OCI-LY1 (cell line): ENCODE measurements at regions not wholly inside any gene's neighbourhood (a gene's known extent, or its start where the extent isn't known, plus 50 kb on each side); places are given as distances from the start of the nearest gene placed in this dataset.
A peak's percentile ranks its signal among the peaks of the same experiment; 100 is the strongest.

ENCODE experiments used
- H2AFZ ChIP-seq: fragments of 200-600 bp; sonication (generic), shearing (Covaris generic); 2 replicates; pipeline ENCODE4 v1.6.0; 2014; ENCODE audit warnings: antibody characterized with exemption, mild to moderate bottlenecking, low read length
- H3F3A ChIP-seq: fragments of 200-600 bp; sonication (generic), shearing (Covaris generic); 2 replicates; pipeline ENCODE4 v1.6.0; 2014; ENCODE audit warnings: mild to moderate bottlenecking, antibody characterized with exemption, low read length, moderate library complexity; ENCODE audit not compliant: insufficient read depth
- H3K27ac ChIP-seq: fragments of 200-600 bp; sonication (generic); 2 replicates; pipeline ENCODE4 v1.5.1; 2014; ENCODE audit warnings: low read length, mixed run types, mild to moderate bottlenecking, low read depth; ENCODE audit not compliant: poor library complexity, severe bottlenecking
- H3K27me3 ChIP-seq: fragments of 200-600 bp; sonication (generic); 2 replicates; pipeline ENCODE4 v1.6.0; 2014; ENCODE audit warnings: antibody characterized with exemption, mild to moderate bottlenecking, low read length, moderate library complexity; ENCODE audit not compliant: insufficient read depth
- H3K36me3 ChIP-seq: fragments of 200-600 bp; sonication (generic); 2 replicates; pipeline ENCODE4 v1.6.1; 2014; ENCODE audit warnings: mild to moderate bottlenecking, antibody characterized with exemption, low read length, moderate library complexity, mixed read lengths; ENCODE audit not compliant: insufficient read depth
- H3K4me1 ChIP-seq: fragments of 200-600 bp; sonication (generic); 2 replicates; pipeline ENCODE4 v1.5.1; 2014; ENCODE audit warnings: mild to moderate bottlenecking, low read length, moderate library complexity; ENCODE audit not compliant: insufficient read depth, severe bottlenecking
- H3K4me2 ChIP-seq: fragments of 200-600 bp; sonication (generic), shearing (Covaris generic); 2 replicates; pipeline ENCODE4 v1.6.1; 2014; ENCODE audit warnings: low read length
- H3K4me3 ChIP-seq: fragments of 200-600 bp; sonication (generic); 2 replicates; pipeline ENCODE4 v1.5.1; 2014; ENCODE audit warnings: low read length, low read depth, mild to moderate bottlenecking, mixed read lengths; ENCODE audit not compliant: poor library complexity, severe bottlenecking
- H3K79me2 ChIP-seq: fragments of 200-600 bp; shearing (Covaris generic); 2 replicates; pipeline ENCODE4 v1.6.1; 2016; ENCODE audit warnings: mixed run types, low read length, mixed read lengths; ENCODE audit not compliant: insufficient read depth
- H3K9ac ChIP-seq: fragments of 200-600 bp; sonication (generic), shearing (Covaris generic); 2 replicates; pipeline ENCODE4 v1.6.1; 2014; ENCODE audit warnings: mild to moderate bottlenecking, low read length, mixed read lengths
- H3K9me2 ChIP-seq: fragments of 200-600 bp; sonication (generic), shearing (Covaris generic); 2 replicates; pipeline ENCODE4 v1.6.1; 2014; ENCODE audit warnings: low read depth, mild to moderate bottlenecking, low read length, mixed read lengths
- H3K9me3 ChIP-seq: fragments of 200-600 bp; shearing (Covaris generic); 2 replicates; pipeline ENCODE4 v1.6.1; 2014; ENCODE audit warnings: low read length, mixed read lengths
- H4K20me1 ChIP-seq: fragments of 200-600 bp; sonication (generic), shearing (Covaris generic); 2 replicates; pipeline ENCODE4 v1.6.0; 2016; ENCODE audit warnings: mild to moderate bottlenecking, low read length; ENCODE audit not compliant: insufficient read depth
- EZH2 ChIP-seq: fragments of 200-600 bp; sonication (generic), shearing (Covaris generic); IDR thresholded peaks from 2 replicates; pipeline ENCODE4 v1.8.0; 2017; ENCODE audit warnings: borderline replicate concordance, mixed run types, mild to moderate bottlenecking, antibody characterized with exemption, low read length, moderate library complexity, mixed read lengths
- TF ChIP-seq, protein P1 (sequence below): fragments of 200-600 bp; sonication (generic), shearing (Covaris generic); IDR thresholded peaks from 2 replicates; pipeline ENCODE4 v1.5.1; 2017; ENCODE audit warnings: mild to moderate bottlenecking, antibody characterized with exemption, low read length, moderate library complexity, mixed read lengths

DNA sequence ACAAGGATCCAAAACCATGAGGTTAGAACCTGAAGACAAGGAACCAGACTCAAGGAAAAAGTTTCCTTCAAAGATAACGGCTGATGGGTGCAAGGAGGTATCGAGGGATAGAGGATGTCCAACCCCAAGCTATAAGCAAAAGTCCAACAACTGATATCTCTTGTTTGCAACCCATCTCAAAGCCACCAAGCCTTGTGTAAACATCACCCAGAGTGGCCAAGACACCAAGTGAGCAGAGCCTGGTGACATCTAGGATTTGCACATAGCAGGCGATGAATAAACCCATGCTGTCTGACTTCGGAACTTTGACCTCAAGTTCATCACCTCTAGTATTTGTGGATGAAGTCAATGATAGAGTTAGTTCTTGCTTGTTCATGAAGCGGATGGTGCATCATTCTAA is 180.7 kb downstream of the ETS2 start:
- H3K4me1 ChIP-seq: peaks cover 41% of the 10 kb centered on the region
- no peaks in the 10 kb centered on the region for H3K9me2 ChIP-seq
- H3K4me3 ChIP-seq: no peak overlapping the region
- no peaks in the 10 kb centered on the region for H3K9me3 ChIP-seq
- TF ChIP-seq EZH2: no peak
- TF ChIP-seq, protein P1, sequence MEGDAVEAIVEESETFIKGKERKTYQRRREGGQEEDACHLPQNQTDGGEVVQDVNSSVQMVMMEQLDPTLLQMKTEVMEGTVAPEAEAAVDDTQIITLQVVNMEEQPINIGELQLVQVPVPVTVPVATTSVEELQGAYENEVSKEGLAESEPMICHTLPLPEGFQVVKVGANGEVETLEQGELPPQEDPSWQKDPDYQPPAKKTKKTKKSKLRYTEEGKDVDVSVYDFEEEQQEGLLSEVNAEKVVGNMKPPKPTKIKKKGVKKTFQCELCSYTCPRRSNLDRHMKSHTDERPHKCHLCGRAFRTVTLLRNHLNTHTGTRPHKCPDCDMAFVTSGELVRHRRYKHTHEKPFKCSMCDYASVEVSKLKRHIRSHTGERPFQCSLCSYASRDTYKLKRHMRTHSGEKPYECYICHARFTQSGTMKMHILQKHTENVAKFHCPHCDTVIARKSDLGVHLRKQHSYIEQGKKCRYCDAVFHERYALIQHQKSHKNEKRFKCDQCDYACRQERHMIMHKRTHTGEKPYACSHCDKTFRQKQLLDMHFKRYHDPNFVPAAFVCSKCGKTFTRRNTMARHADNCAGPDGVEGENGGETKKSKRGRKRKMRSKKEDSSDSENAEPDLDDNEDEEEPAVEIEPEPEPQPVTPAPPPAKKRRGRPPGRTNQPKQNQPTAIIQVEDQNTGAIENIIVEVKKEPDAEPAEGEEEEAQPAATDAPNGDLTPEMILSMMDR: no peak
- no peaks in the 10 kb centered on the region for H4K20me1 ChIP-seq
- no peaks in the 10 kb centered on the region for H3K36me3 ChIP-seq
- H2AFZ ChIP-seq: no peak overlapping the region
- H3K27ac ChIP-seq: no peak overlapping the region
- H3K9ac ChIP-seq: no peak overlapping the region
- no peak overlapping the region for H3K4me2 ChIP-seq
- no peaks in the 10 kb centered on the region; the same call in 1 of the 2 replicates for H3K27me3 ChIP-seq
- no peaks in the 10 kb centered on the region for H3F3A ChIP-seq
- H3K79me2 ChIP-seq: no peaks in the 10 kb centered on the region

GRCh38 chr21:38985568-38986378 is 180.0 kb downstream of the ETS2 start:
- H4K20me1 ChIP-seq: no peaks in the 10 kb centered on the region
- H3K79me2 ChIP-seq: no peaks in the 10 kb centered on the region
- H3K9me2 ChIP-seq: no peaks in the 10 kb centered on the region
- no peak overlapping the region for H3K9ac ChIP-seq
- no peak overlapping the region for H3K4me3 ChIP-seq
- H3K9me3 ChIP-seq: no peaks in the 10 kb centered on the region
- H3K36me3 ChIP-seq: no peaks in the 10 kb centered on the region
- no peaks in the 10 kb centered on the region; the same call in 1 of the 2 replicates for H3K27me3 ChIP-seq
- no peaks in the 10 kb centered on the region for H3F3A ChIP-seq
- H3K4me2 ChIP-seq: peak overlapping the region; percentile 11; the same call in 1 of the 2 replicates
- H3K4me1 ChIP-seq: peaks cover 47% of the 10 kb centered on the region
- peak overlapping the region; percentile 14 for H3K27ac ChIP-seq
- TF ChIP-seq EZH2: no peak
- TF ChIP-seq, protein P1: no peak
- no peak overlapping the region for H2AFZ ChIP-seq

GRCh38 chr21:38984982-38985567 is 179.3 kb downstream of the ETS2 start:
- Histone ChIP-seq H3K9me2 (no peaks in the 10 kb centered on the region), H2AFZ (no peak overlapping the region), H3K36me3 (no peaks in the 10 kb centered on the region), H3F3A (no peaks in the 10 kb centered on the region), H4K20me1 (no peaks in the 10 kb centered on the region), H3K4me1 (peaks cover 49% of the 10 kb centered on the region), H3K9ac (no peak overlapping the region), H3K27ac (peak overlapping the region; percentile 14), H3K4me3 (no peak overlapping the region), H3K27me3 (no peaks in the 10 kb centered on the region; the same call in 1 of the 2 replicates), H3K79me2 (no peaks in the 10 kb centered on the region), H3K4me2 (peak overlapping the region; percentile 20; the same call in 1 of the 2 replicates), H3K9me3 (no peaks in the 10 kb centered on the region)
- TF ChIP-seq EZH2: no peak
- TF ChIP-seq, protein P1: no peak
